ENCODE measurements at regions not wholly inside any gene's neighbourhood (a gene's known extent, or its start where the extent isn't known, plus 50 kb on each side); places are given as distances from the start of the nearest gene placed in this dataset.

GRCh38 chr5:124675931-124676846 lies 70.2 kb downstream of the ZNF608 start:
- no peak for TF ChIP-seq POLR2A (conservative IDR thresholded peaks at IDR 0.05)
- TF ChIP-seq HDAC2 (IDR thresholded peaks at IDR 0.05) = no peak

Measured in K562 (cell line).